Natural killer cell (primary cell): ENCODE measurements at regions not wholly inside any gene's neighbourhood (a gene's known extent, or its start where the extent isn't known, plus 50 kb on each side); places are given as distances from the start of the nearest gene placed in this dataset.

Source experiments
- ATAC-seq, 3 donors: fragments of 150-1000 bp in 2 of 3; fragments of 200-7000 bp in 1 of 3; cut with Tn5 transposase; 1 replicate in 1 of 3; 2 replicates in 2 of 3; pipeline ENCODE4 v1.10.0; 2021; ENCODE audit warnings: mild to moderate bottlenecking in 2 of 3, moderate library complexity in 2 of 3
- DNase-seq, 2 donors: peaks; one replicate each; pipeline versions ENCODE4 v3.0.0 to v3.0.0-alpha.2; 2013 to 2021; ENCODE audit warnings: mixed read lengths in 1 of 2
- H3K27ac ChIP-seq: one replicate; pipeline ENCODE4 v1.5.1; 2013; ENCODE audit warnings: mild to moderate bottlenecking, low read length
- H3K27me3 ChIP-seq: one replicate; pipeline ENCODE4 v1.6.1; 2013; ENCODE audit warnings: low read length; ENCODE audit not compliant: control insufficient read depth, insufficient read depth
- H3K36me3 ChIP-seq: one replicate; pipeline ENCODE4 v1.6.1; 2013; ENCODE audit warnings: low read length; ENCODE audit not compliant: control insufficient read depth, insufficient read depth
- H3K4me1 ChIP-seq: one replicate; pipeline ENCODE4 v1.6.1; 2013; ENCODE audit warnings: low read length; ENCODE audit not compliant: control insufficient read depth, insufficient read depth
- H3K4me3 ChIP-seq: one replicate; pipeline ENCODE4 v1.5.1; 2013; ENCODE audit warnings: low read length
- H3K9me3 ChIP-seq: one replicate; pipeline ENCODE4 v1.6.1; 2013; ENCODE audit warnings: low read length; ENCODE audit not compliant: control insufficient read depth, insufficient read depth
- H3K27ac Mint-ChIP-seq, 2 donors: one replicate each; pipeline ENCODE4 v1.8.0; 2022; ENCODE audit warnings: mild to moderate bottlenecking in 2 of 2, mixed read lengths in 2 of 2, moderate library complexity in 1 of 2
- H3K27me3 Mint-ChIP-seq, 2 donors: one replicate each; pipeline ENCODE4 v1.8.0; 2022; ENCODE audit warnings: low read depth in 2 of 2, mixed read lengths in 2 of 2
- H3K36me3 Mint-ChIP-seq: one replicate; pipeline ENCODE4 v1.8.0; 2022; ENCODE audit warnings: mixed read lengths
- H3K4me1 Mint-ChIP-seq, 2 donors: one replicate each; pipeline ENCODE4 v1.8.0; 2022; ENCODE audit warnings: mixed read lengths in 2 of 2
- H3K4me3 Mint-ChIP-seq: one replicate; pipeline ENCODE4 v1.8.0; 2022; ENCODE audit warnings: mild to moderate bottlenecking, moderate library complexity, mixed read lengths
- H3K9me3 Mint-ChIP-seq, 2 donors: one replicate each; pipeline ENCODE4 v1.8.0; 2022; ENCODE audit warnings: mixed read lengths in 2 of 2
- CTCF ChIP-seq: fragments of 200-600 bp; IDR thresholded peaks from one replicate; pipeline ENCODE4 v1.8.0; 2022; ENCODE audit warnings: antibody characterized with exemption
- WGBS: methylation state at CpG from one replicate; pipeline ENCODE4 v1.1.7; 2013; ENCODE audit warnings: missing lambda C conversion rate; ENCODE audit not compliant: insufficient coverage; 5-methylcytosine and 5-hydroxymethylcytosine counted together
- intact Hi-C: fragments of 100-400 bp; cut with micrococcal nuclease; formaldehyde crosslinking; loops from one replicate; pipeline ENCODE4 v1.14.2; 2022

GRCh38 chr12:4107911-4108697 is 165.5 kb upstream of the CCND2 start:
- peak overlapping the region; percentile 92 to 93 for H3K27ac Mint-ChIP-seq

GRCh38 chr12:4107436-4107878 is 166.1 kb upstream of the CCND2 start:
- peaks cover 0 to 9% of the 10 kb centered on the region in 2 donors for H3K27me3 Mint-ChIP-seq
- H3K27ac Mint-ChIP-seq = peak overlapping the region; percentile 92 to 93
- ATAC-seq (peak; percentile 98 to 99 (median 98)), DNase-seq (peak; percentile 52 to 93)
- H3K36me3 Mint-ChIP-seq = no peaks in the 10 kb centered on the region
- Histone ChIP-seq H3K4me3 (no peak overlapping the region), H3K9me3 (no peaks in the 10 kb centered on the region), H3K36me3 (no peaks in the 10 kb centered on the region), H3K27ac (peak overlapping the region; percentile 70), H3K4me1 (peaks cover 19% of the 10 kb centered on the region), H3K27me3 (no peaks in the 10 kb centered on the region)
- intact Hi-C loops = loop anchor here (1.0 to 10.0 kb wide), 5 partner anchors 35 to 225 kb away; partner anchors contain the start of gene TIGAR
- 29% methylated on average over 1 of the region's 6 CpGs for WGBS
- peaks cover 20% of the 10 kb centered on the region in 2 donors for H3K4me1 Mint-ChIP-seq
- no peak overlapping the region for H3K4me3 Mint-ChIP-seq
- peak; percentile 75 for TF ChIP-seq CTCF
- H3K9me3 Mint-ChIP-seq = no peaks in the 10 kb centered on the region

More at GRCh38 chr12:4107911-4108697, 165.5 kb upstream of the CCND2 start:
- no peak overlapping the region for H3K4me3 Mint-ChIP-seq
- no peaks in the 10 kb centered on the region for H3K36me3 Mint-ChIP-seq
- DNase-seq = no peak
- peaks cover 0 to 9% of the 10 kb centered on the region in 2 donors for H3K27me3 Mint-ChIP-seq
- Histone ChIP-seq H3K4me3 (no peak overlapping the region), H3K9me3 (no peaks in the 10 kb centered on the region), H3K4me1 (peaks cover 19% of the 10 kb centered on the region), H3K36me3 (no peaks in the 10 kb centered on the region), H3K27ac (no peak overlapping the region), H3K27me3 (no peaks in the 10 kb centered on the region)
- peaks cover 20% of the 10 kb centered on the region in 2 donors for H3K4me1 Mint-ChIP-seq
- no peak for TF ChIP-seq CTCF
- 95% methylated on average over 9 of the region's 9 CpGs for WGBS
- intact Hi-C loops = loop anchor here (1.0 to 10.0 kb wide), 5 partner anchors 34 to 226 kb away; partner anchors contain the start of gene TIGAR
- ATAC-seq = no peak
- H3K9me3 Mint-ChIP-seq = no peaks in the 10 kb centered on the region

GRCh38 chr12:4106621-4107020 is 166.9 kb upstream of the CCND2 start:
- DNase-seq (peak in 1 of 2 donors; percentile 43), ATAC-seq (peak; percentile 58 to 62 (median 60))
- peaks cover 19% of the 10 kb centered on the region for H3K4me1 ChIP-seq
- Mint-ChIP-seq H3K9me3 (no peaks in the 10 kb centered on the region), H3K27me3 (peaks cover 0 to 7% of the 10 kb centered on the region in 2 donors), H3K4me3 (peak overlapping the region; percentile 72), H3K36me3 (no peaks in the 10 kb centered on the region), H3K4me1 (peaks cover 20% of the 10 kb centered on the region in 2 donors), H3K27ac (peak overlapping the region; percentile 92 to 93)
- WGBS = 45% methylated on average over 7 of the region's 8 CpGs
- H3K27ac ChIP-seq = peak overlapping the region; percentile 70
- no peaks in the 10 kb centered on the region for H3K9me3 ChIP-seq
- H3K36me3 ChIP-seq = no peaks in the 10 kb centered on the region
- H3K27me3 ChIP-seq = no peaks in the 10 kb centered on the region
- intact Hi-C loops = loop anchor here (1.0 to 10.0 kb wide), 5 partner anchors 36 to 224 kb away; partner anchors contain the start of gene TIGAR
- no peak overlapping the region for H3K4me3 ChIP-seq
- TF ChIP-seq CTCF = no peak
